OCI-LY7 (cell line): ENCODE measurements at regions not wholly inside any gene's neighbourhood (a gene's known extent, or its start where the extent isn't known, plus 50 kb on each side); places are given as distances from the start of the nearest gene placed in this dataset.

ENCODE experiments used
- BruUV-seq: library from RNA; stranded (reverse); fragments of 400-500 nt; replicated peaks from 2 replicates; lab custom pipeline; 2021; lab: Mats Ljungman, UMichigan
- CTCF ChIA-PET: fragments of 300-600 bp; sonication (Branson Sonifier 250); formaldehyde crosslinking; loops from one replicate; lab custom pipeline; 2022; ENCODE audit warnings: antibody characterized with exemption; ENCODE audit not compliant: unreplicated experiment; lab: Charles Lee
- POLR2A ChIA-PET: fragments of 300-600 bp; sonication (Branson Sonifier 250); formaldehyde crosslinking; loops from one replicate; lab custom pipeline; 2022; ENCODE audit warnings: antibody characterized with exemption; lab: Charles Lee
- DNase-seq: peaks from one replicate; pipeline ENCODE4 v3.0.0-alpha.2; 2015; ENCODE audit warnings: low spot score
- H2AFZ ChIP-seq: fragments of 200-600 bp; sonication (generic), shearing (Covaris generic); 2 replicates; pipeline ENCODE4 v1.6.1; 2014; ENCODE audit warnings: mild to moderate bottlenecking, antibody characterized with exemption, low read length, moderate library complexity
- H3K27ac ChIP-seq: fragments of 200-600 bp; sonication (generic); 2 replicates; pipeline ENCODE4 v1.5.1; 2014; ENCODE audit warnings: mixed run types, low read depth, mild to moderate bottlenecking, moderate library complexity, low read length, inconsistent platforms; ENCODE audit not compliant: poor library complexity, severe bottlenecking
- H3K36me3 ChIP-seq: fragments of 200-600 bp; sonication (generic); 2 replicates; pipeline ENCODE4 v1.6.1; 2014; ENCODE audit warnings: mild to moderate bottlenecking, antibody characterized with exemption, low read length, moderate library complexity, mixed read lengths; ENCODE audit not compliant: insufficient read depth
- H3K4me1 ChIP-seq: fragments of 200-600 bp; sonication (generic); 2 replicates; pipeline ENCODE4 v1.5.1; 2014; ENCODE audit warnings: mild to moderate bottlenecking, low read length; ENCODE audit not compliant: insufficient read depth, poor library complexity, severe bottlenecking
- H3K4me2 ChIP-seq: fragments of 200-600 bp; sonication (generic); 2 replicates; pipeline ENCODE4 v1.6.1; 2014; ENCODE audit warnings: mild to moderate bottlenecking, low read length
- H3K4me3 ChIP-seq: fragments of 200-600 bp; sonication (generic); 2 replicates; pipeline ENCODE4 v1.5.1; 2014; ENCODE audit warnings: mild to moderate bottlenecking, low read depth, low read length; ENCODE audit not compliant: poor library complexity, severe bottlenecking
- H3K79me2 ChIP-seq: fragments of 200-600 bp; sonication (generic); 2 replicates; pipeline ENCODE4 v1.6.1; 2016; ENCODE audit warnings: low read depth, mild to moderate bottlenecking, low read length, moderate library complexity, mixed read lengths; ENCODE audit not compliant: insufficient read depth
- H3K9me2 ChIP-seq: fragments of 200-600 bp; sonication (generic); 2 replicates; pipeline ENCODE4 v1.6.1; 2016; ENCODE audit warnings: mild to moderate bottlenecking, low read length, mixed read lengths; ENCODE audit not compliant: insufficient read depth
- H3K9me3 ChIP-seq: fragments of 200-600 bp; sonication (generic); 2 replicates; pipeline ENCODE4 v1.6.1; 2014; ENCODE audit warnings: mild to moderate bottlenecking, mixed run types, low read length, mixed read lengths
- H4K20me1 ChIP-seq: fragments of 200-600 bp; sonication (generic); 2 replicates; pipeline ENCODE4 v1.6.1; 2014; ENCODE audit warnings: mild to moderate bottlenecking, antibody characterized with exemption, low read length, moderate library complexity, mixed read lengths; ENCODE audit not compliant: insufficient read depth
- EZH2phosphoT487 ChIP-seq: fragments of 200-600 bp; sonication (generic); IDR thresholded peaks from 2 replicates; pipeline ENCODE4 v1.6.1; 2018; ENCODE audit warnings: low read depth, borderline replicate concordance, mild to moderate bottlenecking, mixed run types, antibody characterized with exemption, low read length, moderate library complexity, mixed read lengths
- intact Hi-C: fragments of 100-400 bp; cut with micrococcal nuclease; formaldehyde crosslinking; loops from one replicate; pipeline ENCODE4 v1.10.0; 2022; ENCODE audit not compliant: unreplicated experiment
- TF ChIP-seq, protein P1 (sequence below): fragments of 200-600 bp; sonication (generic); conservative IDR thresholded peaks from 2 replicates; pipeline ENCODE4 v1.5.1; 2014; ENCODE audit warnings: mild to moderate bottlenecking, antibody characterized with exemption, low read length, moderate library complexity, mixed read lengths

DNA sequence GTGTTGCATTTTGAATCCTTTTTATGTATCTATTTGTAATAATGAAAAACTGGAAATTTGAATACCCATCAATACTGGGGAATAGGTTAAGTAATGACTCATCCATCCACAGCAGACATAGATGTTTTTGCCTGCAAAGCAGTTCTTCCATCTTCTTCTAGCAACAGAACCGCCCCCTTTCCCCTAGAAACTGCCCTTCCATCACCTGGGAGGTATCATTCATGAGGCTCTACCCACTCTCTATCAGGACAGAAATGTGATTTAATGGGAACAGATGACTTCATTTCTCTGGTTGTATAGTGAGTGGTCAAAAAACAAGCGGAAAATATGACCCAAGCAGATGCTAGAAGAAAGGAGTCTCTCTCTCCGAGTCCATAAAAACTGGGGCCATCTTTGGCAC lies 532.8 kb downstream of the UQCRFS1 start:
- TF ChIP-seq, protein P1, sequence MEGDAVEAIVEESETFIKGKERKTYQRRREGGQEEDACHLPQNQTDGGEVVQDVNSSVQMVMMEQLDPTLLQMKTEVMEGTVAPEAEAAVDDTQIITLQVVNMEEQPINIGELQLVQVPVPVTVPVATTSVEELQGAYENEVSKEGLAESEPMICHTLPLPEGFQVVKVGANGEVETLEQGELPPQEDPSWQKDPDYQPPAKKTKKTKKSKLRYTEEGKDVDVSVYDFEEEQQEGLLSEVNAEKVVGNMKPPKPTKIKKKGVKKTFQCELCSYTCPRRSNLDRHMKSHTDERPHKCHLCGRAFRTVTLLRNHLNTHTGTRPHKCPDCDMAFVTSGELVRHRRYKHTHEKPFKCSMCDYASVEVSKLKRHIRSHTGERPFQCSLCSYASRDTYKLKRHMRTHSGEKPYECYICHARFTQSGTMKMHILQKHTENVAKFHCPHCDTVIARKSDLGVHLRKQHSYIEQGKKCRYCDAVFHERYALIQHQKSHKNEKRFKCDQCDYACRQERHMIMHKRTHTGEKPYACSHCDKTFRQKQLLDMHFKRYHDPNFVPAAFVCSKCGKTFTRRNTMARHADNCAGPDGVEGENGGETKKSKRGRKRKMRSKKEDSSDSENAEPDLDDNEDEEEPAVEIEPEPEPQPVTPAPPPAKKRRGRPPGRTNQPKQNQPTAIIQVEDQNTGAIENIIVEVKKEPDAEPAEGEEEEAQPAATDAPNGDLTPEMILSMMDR = no peak
- TF ChIP-seq EZH2phosphoT487 = no peak
- intact Hi-C loops = no loop called here
- Histone ChIP-seq H4K20me1 (no peaks in the 10 kb centered on the region), H3K4me2 (no peak overlapping the region), H3K4me3 (no peak overlapping the region), H2AFZ (no peak overlapping the region), H3K36me3 (no peaks in the 10 kb centered on the region), H3K27ac (no peak overlapping the region), H3K4me1 (no peaks in the 10 kb centered on the region), H3K9me3 (no peaks in the 10 kb centered on the region), H3K79me2 (no peaks in the 10 kb centered on the region), H3K9me2 (no peaks in the 10 kb centered on the region)
- CTCF ChIA-PET = no interaction called here
- POLR2A ChIA-PET = no interaction called here
- no peak for DNase-seq
- BruUV-seq = no TSS peak

DNA sequence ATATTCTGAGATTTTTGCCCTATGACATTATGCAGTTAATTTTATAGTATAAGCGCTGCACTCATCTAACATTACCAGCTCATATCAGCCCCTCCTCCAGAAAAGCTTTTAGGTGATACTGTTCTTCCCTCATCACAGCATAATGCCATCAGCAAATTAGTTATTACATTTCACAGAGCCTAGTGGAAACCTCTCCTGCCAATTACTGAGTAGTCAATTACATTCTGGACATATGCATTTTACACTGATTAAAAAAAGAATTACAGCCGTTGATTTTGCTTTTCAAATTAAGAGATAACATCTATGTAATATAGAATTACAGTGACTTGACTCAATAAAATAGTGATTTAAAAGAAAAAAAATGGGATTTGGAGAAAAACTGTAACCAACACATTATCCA lies 542.1 kb downstream of the UQCRFS1 start:
- intact Hi-C loops = no loop called here
- Histone ChIP-seq H3K79me2 (no peaks in the 10 kb centered on the region), H3K27ac (no peak overlapping the region), H3K9me2 (no peaks in the 10 kb centered on the region), H4K20me1 (no peaks in the 10 kb centered on the region), H3K4me1 (no peaks in the 10 kb centered on the region), H3K4me3 (no peak overlapping the region), H2AFZ (no peak overlapping the region), H3K9me3 (0 out of 2 replicates have a peak, but pooled peaks cover 6% of the 10 kb centered on the region), H3K4me2 (no peak overlapping the region), H3K36me3 (no peaks in the 10 kb centered on the region)
- TF ChIP-seq, protein P1 = no peak
- no peak for TF ChIP-seq EZH2phosphoT487
- DNase-seq = no peak
- POLR2A ChIA-PET = interaction anchor here (0.7 kb wide), 1 partner anchor 231 kb away, joined by 3 read pairs; no protein-coding TSS in a partner anchor
- CTCF ChIA-PET = no interaction called here
- no TSS peak for BruUV-seq

DNA sequence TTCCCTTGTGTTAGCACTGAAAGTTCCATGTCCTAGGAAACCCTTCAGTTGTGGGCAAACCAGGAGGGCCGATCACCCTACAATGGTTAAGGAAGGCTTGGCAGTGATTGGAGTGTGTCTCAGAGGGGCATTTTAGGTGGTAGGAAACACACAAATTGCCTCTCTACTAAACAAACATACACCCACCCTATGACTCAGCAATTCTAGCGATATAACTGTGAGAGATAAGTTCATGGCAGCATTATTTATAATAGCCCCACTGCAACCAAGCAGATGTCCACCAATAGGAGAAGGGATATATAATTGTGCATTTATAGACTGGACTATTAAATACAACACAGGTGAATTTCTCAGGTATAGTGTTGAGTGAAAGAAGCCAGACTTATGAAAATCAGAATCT lies 543.1 kb downstream of the UQCRFS1 start:
- Histone ChIP-seq H3K36me3 (no peaks in the 10 kb centered on the region), H3K4me2 (no peak overlapping the region), H3K27ac (no peak overlapping the region), H4K20me1 (no peaks in the 10 kb centered on the region), H3K79me2 (no peaks in the 10 kb centered on the region), H3K9me2 (no peaks in the 10 kb centered on the region), H3K9me3 (0 out of 2 replicates have a peak, but pooled peaks cover 6% of the 10 kb centered on the region), H3K4me3 (no peak overlapping the region), H2AFZ (no peak overlapping the region), H3K4me1 (no peaks in the 10 kb centered on the region)
- intact Hi-C loops = no loop called here
- POLR2A ChIA-PET = no interaction called here
- CTCF ChIA-PET = no interaction called here
- no TSS peak for BruUV-seq
- DNase-seq = no peak
- TF ChIP-seq EZH2phosphoT487 = no peak
- TF ChIP-seq, protein P1 = no peak
